H1 (cell line): ENCODE measurements at regions not wholly inside any gene's neighbourhood (a gene's known extent, or its start where the extent isn't known, plus 50 kb on each side); places are given as distances from the start of the nearest gene placed in this dataset.

Source experiments
- CBX8 ChIP-seq: fragments of 300-800, 300-1000 bp; sonication (generic); IDR thresholded peaks from 2 replicates; pipeline ENCODE4 v1.7.1; 2016; ENCODE audit warnings: low read depth, low read length, borderline replicate concordance
- CHD7 ChIP-seq: fragments of 300-600 bp; sonication (generic); IDR thresholded peaks from 2 replicates; pipeline ENCODE4 v1.7.1; 2012; ENCODE audit warnings: low read length, moderate library complexity, mild to moderate bottlenecking, inconsistent platforms; ENCODE audit not compliant: insufficient replicate concordance
- HDAC2 ChIP-seq, 2 experiments: fragments of 300-600 bp in 1 of 2; sonication (generic) in 1 of 2; IDR thresholded peaks; 2 replicates each; pipeline ENCODE4 v1.6.1; 2011 to 2012; ENCODE audit warnings: low read depth in 2 of 2, low read length in 2 of 2, mild to moderate bottlenecking in 2 of 2, moderate library complexity in 2 of 2, borderline replicate concordance in 1 of 2, inconsistent platforms in 1 of 2

- TF ChIP-seq CHD7 (no peak), CBX8 (no peak), HDAC2 (IDR thresholded peaks at IDR 0.05; ENCODE audit: borderline replicate concordance in 1 of 2, low read depth in 2 of 2, low read length in 2 of 2) (no peak)
These were observed 406.5 kb downstream of the IRS2 start (continued) for GRCh38 chr13:109379930-109380329.
